PC-9 (cell line): ENCODE measurements at regions not wholly inside any gene's neighbourhood (a gene's known extent, or its start where the extent isn't known, plus 50 kb on each side); places are given as distances from the start of the nearest gene placed in this dataset.

Source experiments
- BruUV-seq: library from RNA; stranded (reverse); fragments of 400-500 nt; replicated peaks from 2 replicates; lab custom pipeline; 2021; lab: Mats Ljungman, UMichigan
- CTCF ChIA-PET: fragments of 300-600 bp; sonication (Branson Sonifier 250); formaldehyde crosslinking; loops from one replicate; lab custom pipeline; 2022; ENCODE audit warnings: antibody characterized with exemption; lab: Charles Lee
- POLR2A ChIA-PET: fragments of 300-600 bp; sonication (Branson Sonifier 250); formaldehyde crosslinking; loops from one replicate; lab custom pipeline; 2022; ENCODE audit warnings: antibody characterized with exemption; ENCODE audit not compliant: unreplicated experiment; lab: Charles Lee
- DNase-seq, 2 experiments: peaks; one replicate each; pipeline versions ENCODE4 v3.0.0 to v3.0.0-alpha.2; 2015 to 2022; ENCODE audit warnings: mixed read lengths in 1 of 2
- H2AFZ ChIP-seq: fragments of 200-600 bp; sonication (generic); 2 replicates; pipeline ENCODE4 v1.8.1; 2017; ENCODE audit warnings: antibody characterized with exemption
- H3F3A ChIP-seq: fragments of 200-600 bp; sonication (generic); 2 replicates; pipeline ENCODE4 v1.8.1; 2017; ENCODE audit warnings: antibody characterized with exemption, mild to moderate bottlenecking, low read depth; ENCODE audit not compliant: insufficient read depth
- H3K27ac ChIP-seq: fragments of 200-600 bp; sonication (generic); 2 replicates; pipeline ENCODE4 v1.6.1; 2016; ENCODE audit warnings: mixed run types
- H3K27me3 ChIP-seq: fragments of 200-600 bp; sonication (generic); 2 replicates; pipeline ENCODE4 v1.6.1; 2016; ENCODE audit warnings: low read depth, mixed run types; ENCODE audit not compliant: insufficient read depth
- H3K36me3 ChIP-seq: fragments of 200-600 bp; sonication (generic); 2 replicates; pipeline ENCODE4 v1.6.1; 2016; ENCODE audit warnings: low read depth, mixed run types
- H3K4me1 ChIP-seq: fragments of 200-600 bp; sonication (generic); replicated peaks from 2 replicates; pipeline ENCODE4 v1.6.1; 2016; ENCODE audit warnings: mixed run types; ENCODE audit not compliant: insufficient read depth
- H3K4me2 ChIP-seq: fragments of 200-600 bp; sonication (generic); 2 replicates; pipeline ENCODE4 v1.6.1; 2017; ENCODE audit warnings: mixed run types
- H3K4me3 ChIP-seq: fragments of 200-600 bp; sonication (generic); 2 replicates; pipeline ENCODE4 v1.6.1; 2016; ENCODE audit warnings: mixed run types
- H3K79me2 ChIP-seq: fragments of 200-600 bp; sonication (generic); 2 replicates; pipeline ENCODE4 v1.6.1; 2017; ENCODE audit warnings: low read depth, mixed run types
- H3K9me2 ChIP-seq: fragments of 200-600 bp; sonication (generic); 2 replicates; pipeline ENCODE4 v1.8.1; 2017; ENCODE audit warnings: mild to moderate bottlenecking; ENCODE audit not compliant: insufficient read depth
- H3K9me3 ChIP-seq: fragments of 200-600 bp; sonication (generic); 2 replicates; pipeline ENCODE4 v1.8.1; 2016; ENCODE audit warnings: low read depth; ENCODE audit not compliant: insufficient read depth
- H4K20me1 ChIP-seq: fragments of 200-600 bp; sonication (generic); 2 replicates; pipeline ENCODE4 v1.8.1; 2017; ENCODE audit not compliant: insufficient read depth
- CTCF ChIP-seq: fragments of 200-600 bp; sonication (generic); conservative IDR thresholded peaks from 2 replicates; pipeline ENCODE4 v1.6.1; 2017; ENCODE audit warnings: mixed run types, antibody characterized with exemption, mild to moderate bottlenecking, moderate library complexity
- EZH2 ChIP-seq: fragments of 200-600 bp; sonication (generic); IDR thresholded peaks from 2 replicates; pipeline ENCODE4 v1.8.0; 2017; ENCODE audit warnings: antibody characterized with exemption, low read depth
- intact Hi-C: fragments of 100-400 bp; cut with micrococcal nuclease; formaldehyde crosslinking; loops from one replicate; pipeline ENCODE4 v1.10.0; 2022; ENCODE audit not compliant: unreplicated experiment

- H3K36me3 ChIP-seq, result no peaks in the 10 kb centered on the region
- intact Hi-C loops, result no loop called here
Measured at GRCh38 chr9:18353473-18353872, 120.5 kb upstream of the ADAMTSL1 start.

GRCh38 chr9:18357321-18357720, 116.6 kb upstream of the ADAMTSL1 start:
- Histone ChIP-seq H3K4me3 (no peak overlapping the region), H3K27me3 (no peaks in the 10 kb centered on the region), H3K9me3 (no peaks in the 10 kb centered on the region), H3K4me2 (no peak overlapping the region), H2AFZ (no peak overlapping the region), H3K4me1 (no peaks in the 10 kb centered on the region), H3K9me2 (no peaks in the 10 kb centered on the region), H3K27ac (no peak overlapping the region), H4K20me1 (no peaks in the 10 kb centered on the region), H3F3A (no peaks in the 10 kb centered on the region), H3K79me2 (no peaks in the 10 kb centered on the region), H3K36me3 (no peaks in the 10 kb centered on the region)
- DNase-seq, result no peak
- intact Hi-C loops, result no loop called here
- TF ChIP-seq EZH2 (no peak), CTCF (no peak)
- BruUV-seq, result no TSS peak
- CTCF ChIA-PET, result no interaction called here
- POLR2A ChIA-PET, result interaction anchor here (0.6 kb wide), 1 partner anchor 30 kb away, joined by 3 read pairs; no protein-coding TSS in a partner anchor

More at GRCh38 chr9:18353473-18353872, 120.5 kb upstream of the ADAMTSL1 start:
- H3K4me2 ChIP-seq, result no peak overlapping the region
- H3K79me2 ChIP-seq, result no peaks in the 10 kb centered on the region
- H3K9me2 ChIP-seq, result no peaks in the 10 kb centered on the region
- CTCF ChIA-PET, result no interaction called here
- no peaks in the 10 kb centered on the region for H3K4me1 ChIP-seq
- no peak overlapping the region for H2AFZ ChIP-seq
- no peaks in the 10 kb centered on the region for H4K20me1 ChIP-seq
- H3K27me3 ChIP-seq, result no peaks in the 10 kb centered on the region
- no peak for TF ChIP-seq CTCF
- no peak for TF ChIP-seq EZH2
- POLR2A ChIA-PET, result no interaction called here
- DNase-seq, result no peak
- H3K4me3 ChIP-seq, result no peak overlapping the region
- H3F3A ChIP-seq, result no peaks in the 10 kb centered on the region
- no peaks in the 10 kb centered on the region for H3K9me3 ChIP-seq
- no peak overlapping the region for H3K27ac ChIP-seq
- BruUV-seq, result no TSS peak

- TF ChIP-seq CTCF (no peak), EZH2 (no peak)
- H3K4me2 ChIP-seq, result no peak overlapping the region
- intact Hi-C loops, result no loop called here
Measured at GRCh38 chr9:18358325-18358724, 115.6 kb upstream of the ADAMTSL1 start.

More at GRCh38 chr9:18358325-18358724, 115.6 kb upstream of the ADAMTSL1 start:
- Histone ChIP-seq H4K20me1 (no peaks in the 10 kb centered on the region), H3K36me3 (no peaks in the 10 kb centered on the region), H3K4me3 (no peak overlapping the region), H3K4me1 (no peaks in the 10 kb centered on the region), H2AFZ (no peak overlapping the region), H3K27me3 (no peaks in the 10 kb centered on the region), H3K9me2 (no peaks in the 10 kb centered on the region), H3K27ac (no peak overlapping the region), H3K9me3 (no peaks in the 10 kb centered on the region), H3F3A (no peaks in the 10 kb centered on the region), H3K79me2 (no peaks in the 10 kb centered on the region)
- ChIA-PET CTCF (no interaction called here), POLR2A (no interaction called here)
- DNase-seq, result no peak
- no TSS peak for BruUV-seq
